ENCODE measurements at regions not wholly inside any gene's neighbourhood (a gene's known extent, or its start where the extent isn't known, plus 50 kb on each side); places are given as distances from the start of the nearest gene placed in this dataset.

- TF ChIP-seq ZFP30 (CRISPR knock-in tag; IDR thresholded peaks at IDR 0.05) = no peak
- no peak for TF ChIP-seq ZFP3 (CRISPR knock-in tag; IDR thresholded peaks at IDR 0.05)
- no peak for TF ChIP-seq TOX (CRISPR knock-in tag; IDR thresholded peaks at IDR 0.05; ENCODE audit: borderline replicate concordance)
- TF ChIP-seq ARNTL (CRISPR knock-in tag; IDR thresholded peaks at IDR 0.05; ENCODE audit: borderline replicate concordance, low read depth) = no peak
- no peak for TF ChIP-seq PPARA (CRISPR knock-in tag; IDR thresholded peaks at IDR 0.05; ENCODE audit: borderline replicate concordance)
- TF ChIP-seq ZNF70 (CRISPR knock-in tag; IDR thresholded peaks at IDR 0.05) = no peak
- no peak for TF ChIP-seq RARB (CRISPR knock-in tag; IDR thresholded peaks at IDR 0.05)
Measured at GRCh38 chr3:106058475-106058874, 189.7 kb upstream of the CBLB start.

Data from SK-N-SH treated with all-trans-retinoic acid at 6 μM for 48 hours (cell line).